BLaER1 (cell line): ENCODE measurements at regions not wholly inside any gene's neighbourhood (a gene's known extent, or its start where the extent isn't known, plus 50 kb on each side); places are given as distances from the start of the nearest gene placed in this dataset.
A peak's percentile ranks its signal among the peaks of the same experiment; 100 is the strongest.

Source experiments
- H3K27ac ChIP-seq: shearing (Covaris generic); formaldehyde crosslinking; 2 replicates; pipeline ENCODE4 v1.8.1; 2022
- H3K27me3 ChIP-seq: shearing (Covaris generic); formaldehyde crosslinking; 2 replicates; pipeline ENCODE4 v1.8.1; 2022
- H3K36me3 ChIP-seq: shearing (Covaris generic); formaldehyde crosslinking; 2 replicates; pipeline ENCODE4 v1.8.1; 2022
- H3K4me1 ChIP-seq: shearing (Covaris generic); formaldehyde crosslinking; 2 replicates; pipeline ENCODE4 v1.8.1; 2022
- H3K4me2 ChIP-seq: shearing (Covaris generic); formaldehyde crosslinking; 2 replicates; pipeline ENCODE4 v1.8.1; 2022
- H3K4me3 ChIP-seq: shearing (Covaris generic); formaldehyde crosslinking; 2 replicates; pipeline ENCODE4 v1.8.1; 2022
- H3K9ac ChIP-seq: shearing (Covaris generic); formaldehyde crosslinking; 2 replicates; pipeline ENCODE4 v1.8.1; 2022
- H3K9me3 ChIP-seq: shearing (Covaris generic); formaldehyde crosslinking; 2 replicates; pipeline ENCODE4 v1.8.1; 2022
- H4K20me1 ChIP-seq: shearing (Covaris generic); formaldehyde crosslinking; 2 replicates; pipeline ENCODE4 v1.8.1; 2022
- Cebpa-rat ChIP-seq: shearing (Covaris generic); IDR thresholded peaks from 2 replicates; pipeline ENCODE4 v1.8.1; 2022

DNA sequence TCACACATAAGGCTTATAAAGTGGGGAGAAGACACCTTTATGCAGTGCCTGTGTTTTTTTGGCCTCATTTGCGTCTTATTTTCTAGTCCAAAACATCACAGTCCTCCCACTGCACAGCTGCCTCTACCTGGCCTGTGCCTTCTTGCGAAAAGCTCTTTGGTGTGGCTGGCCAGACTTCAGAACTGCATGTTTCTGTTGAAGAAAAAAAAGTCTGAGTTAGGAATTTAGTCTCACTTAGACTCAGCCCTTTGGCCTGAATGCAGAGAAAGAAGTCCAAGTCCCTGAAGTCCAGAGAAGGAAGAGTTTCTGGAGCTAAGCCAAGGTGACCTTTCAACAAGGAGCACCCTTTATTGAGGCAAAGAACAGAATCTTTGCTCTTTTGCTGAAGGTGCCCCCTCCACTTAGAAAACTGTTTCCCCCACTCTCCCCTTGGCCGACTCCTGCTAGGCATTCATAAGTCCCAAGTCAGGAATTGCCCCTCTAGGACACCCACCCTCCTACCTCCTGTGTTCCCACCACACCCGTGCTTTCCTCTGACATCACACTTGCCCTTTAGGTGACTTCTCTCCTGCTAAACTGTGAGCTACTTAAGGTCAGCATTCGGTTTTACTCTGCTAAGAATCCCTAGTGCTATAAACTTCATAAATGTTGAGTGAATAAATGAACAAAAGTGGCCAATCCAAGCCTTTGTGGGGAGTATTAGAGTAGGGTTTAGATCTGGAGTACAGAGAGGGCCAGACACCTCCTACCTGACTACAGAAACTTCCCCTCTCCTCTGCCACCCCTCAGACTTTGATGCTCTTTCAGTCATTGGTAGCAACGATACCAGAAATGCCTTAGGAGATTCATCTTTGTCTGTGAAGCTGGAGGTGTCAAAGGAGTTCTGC is 226.8 kb downstream of the LACC1 start:
- Histone ChIP-seq H3K4me3 (no peak overlapping the region), H3K9me3 (no peaks in the 10 kb centered on the region), H3K27ac (no peak overlapping the region), H3K4me2 (no peak overlapping the region), H4K20me1 (no peaks in the 10 kb centered on the region), H3K27me3 (no peaks in the 10 kb centered on the region), H3K36me3 (no peaks in the 10 kb centered on the region), H3K9ac (no peak overlapping the region), H3K4me1 (no peaks in the 10 kb centered on the region)
- no peak for TF ChIP-seq Cebpa-rat

DNA sequence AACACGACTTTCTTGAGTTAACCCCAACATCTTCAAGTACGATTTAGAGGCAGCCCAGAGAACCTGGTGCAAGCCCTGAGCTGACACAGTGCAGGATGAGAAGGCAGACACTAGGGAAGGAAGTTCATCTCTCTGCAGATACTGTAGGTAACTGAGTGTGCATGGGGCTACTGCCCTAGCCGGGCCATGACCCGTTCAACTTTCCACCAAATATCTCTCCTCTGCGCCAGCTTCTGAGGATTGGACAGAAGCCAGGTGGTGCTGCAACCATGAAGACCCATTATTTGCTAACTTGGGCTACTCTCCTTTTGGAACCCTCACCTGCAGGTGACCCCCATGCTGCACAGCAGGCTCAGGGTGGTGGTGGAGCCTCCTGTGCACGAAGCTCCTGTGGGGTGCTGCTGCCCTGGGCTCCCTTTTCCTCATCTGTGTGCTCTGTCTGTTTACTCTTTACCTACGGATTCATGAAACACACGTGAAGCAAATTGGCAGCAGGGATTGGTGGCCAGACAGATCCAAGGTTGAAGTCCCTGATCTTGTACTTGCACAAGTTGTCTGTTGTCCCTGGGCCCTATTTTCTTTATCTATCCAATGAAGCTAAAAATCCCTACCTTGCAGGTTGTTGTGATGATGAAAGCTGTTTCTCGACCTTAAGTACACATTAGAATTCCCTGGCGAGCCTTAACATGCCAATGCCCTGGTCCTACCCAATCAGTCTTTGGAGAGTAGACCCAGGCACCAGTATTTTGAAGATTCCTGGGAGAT is 227.8 kb downstream of the LACC1 start:
- Histone ChIP-seq H3K4me1 (no peaks in the 10 kb centered on the region), H4K20me1 (no peaks in the 10 kb centered on the region), H3K9ac (no peak overlapping the region), H3K27me3 (no peaks in the 10 kb centered on the region), H3K9me3 (no peaks in the 10 kb centered on the region), H3K27ac (no peak overlapping the region), H3K4me2 (no peak overlapping the region), H3K36me3 (no peaks in the 10 kb centered on the region), H3K4me3 (no peak overlapping the region)
- no peak for TF ChIP-seq Cebpa-rat

DNA sequence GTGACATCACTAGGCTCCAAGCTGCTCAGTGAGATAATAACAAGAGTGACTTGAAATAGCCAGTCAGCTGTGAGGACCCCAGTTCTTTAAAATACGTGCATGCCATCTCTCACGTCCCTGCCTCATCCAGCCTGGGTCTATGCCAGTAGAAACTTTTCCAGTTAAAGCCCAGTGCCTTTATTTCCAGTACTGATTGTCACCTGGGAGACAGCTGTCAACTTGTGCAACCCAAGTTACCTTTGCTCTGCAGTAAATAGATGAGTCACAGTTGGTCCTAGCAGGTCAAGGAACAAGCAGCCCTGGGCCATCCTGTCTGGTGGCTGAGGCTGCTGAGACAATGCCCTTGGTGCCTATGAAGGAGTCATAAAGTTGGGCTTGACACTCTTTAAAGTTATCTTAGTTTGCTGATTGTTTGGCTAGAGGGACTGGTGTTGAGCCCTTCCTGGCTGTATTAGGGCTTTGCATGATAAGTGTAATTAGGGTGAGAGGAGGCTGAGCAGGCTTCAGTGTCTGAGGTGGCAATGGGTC is 228.7 kb downstream of the LACC1 start:
- H3K27me3 ChIP-seq, result no peaks in the 10 kb centered on the region
- H3K4me2 ChIP-seq, result no peak overlapping the region
- H3K9me3 ChIP-seq, result no peaks in the 10 kb centered on the region
- H4K20me1 ChIP-seq, result no peaks in the 10 kb centered on the region
- H3K4me3 ChIP-seq, result no peak overlapping the region
- H3K4me1 ChIP-seq, result no peaks in the 10 kb centered on the region
- no peak overlapping the region for H3K9ac ChIP-seq
- no peak overlapping the region for H3K27ac ChIP-seq
- H3K36me3 ChIP-seq, result no peaks in the 10 kb centered on the region
- no peak for TF ChIP-seq Cebpa-rat

DNA sequence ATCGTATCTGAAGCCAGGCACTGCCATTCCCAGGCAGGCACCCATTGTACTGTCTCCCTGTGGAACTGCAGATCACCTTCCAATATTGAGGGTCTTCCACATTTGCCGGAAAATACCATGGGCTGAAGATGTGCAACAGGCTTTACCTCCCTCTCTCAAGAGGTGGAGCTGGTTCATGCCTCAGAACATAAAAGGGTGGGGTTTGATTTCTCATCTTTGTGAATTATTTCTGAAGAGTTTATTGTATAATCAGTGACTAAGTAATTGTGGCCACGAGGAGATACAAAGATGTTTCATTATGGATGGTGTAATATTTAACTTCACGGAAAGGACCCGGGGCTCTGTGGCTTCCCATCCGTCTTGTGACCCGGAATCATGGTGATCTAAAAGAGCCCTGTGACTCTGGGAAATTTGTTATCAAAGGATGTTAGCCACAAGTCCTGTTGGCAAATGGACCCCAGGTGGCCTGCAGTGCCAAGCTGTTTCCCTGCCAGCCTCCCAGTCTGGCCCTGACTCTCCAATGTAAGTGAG is 230.5 kb downstream of the LACC1 start:
- no peaks in the 10 kb centered on the region for H3K9me3 ChIP-seq
- H3K4me2 ChIP-seq, result no peak overlapping the region
- H3K4me1 ChIP-seq, result 0 out of 2 replicates have a peak, but pooled peaks cover 3% of the 10 kb centered on the region
- no peak overlapping the region for H3K4me3 ChIP-seq
- no peak for TF ChIP-seq Cebpa-rat
- no peaks in the 10 kb centered on the region for H3K36me3 ChIP-seq
- no peak overlapping the region for H3K9ac ChIP-seq
- no peak overlapping the region for H3K27ac ChIP-seq
- no peaks in the 10 kb centered on the region for H3K27me3 ChIP-seq
- H4K20me1 ChIP-seq, result no peaks in the 10 kb centered on the region

DNA sequence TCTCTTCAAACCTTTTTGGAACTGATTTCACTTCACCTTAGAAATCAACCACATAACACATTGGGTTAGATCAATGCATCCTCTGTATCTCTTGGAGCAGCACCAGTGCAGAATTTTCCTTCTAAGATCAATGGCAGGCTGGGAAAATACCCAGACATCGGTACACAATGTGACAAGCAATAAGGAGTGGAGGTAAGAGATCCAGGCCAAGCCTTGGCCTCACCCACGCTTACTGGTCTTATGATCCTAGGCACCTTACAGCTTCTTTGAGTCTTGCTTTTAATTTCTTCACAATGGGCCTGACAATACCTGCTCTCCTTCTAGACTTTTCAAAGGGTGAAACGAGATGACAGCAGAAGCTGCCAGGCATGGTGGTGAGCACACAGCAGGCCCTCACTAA is 232.0 kb downstream of the LACC1 start:
- H3K4me3 ChIP-seq, result no peak overlapping the region
- H4K20me1 ChIP-seq, result no peaks in the 10 kb centered on the region
- no peak overlapping the region for H3K9ac ChIP-seq
- TF ChIP-seq Cebpa-rat, result no peak
- H3K9me3 ChIP-seq, result no peaks in the 10 kb centered on the region
- H3K4me1 ChIP-seq, result peaks cover 18% of the 10 kb centered on the region
- H3K27ac ChIP-seq, result no peak overlapping the region
- no peak overlapping the region for H3K4me2 ChIP-seq
- H3K27me3 ChIP-seq, result no peaks in the 10 kb centered on the region
- H3K36me3 ChIP-seq, result no peaks in the 10 kb centered on the region

DNA sequence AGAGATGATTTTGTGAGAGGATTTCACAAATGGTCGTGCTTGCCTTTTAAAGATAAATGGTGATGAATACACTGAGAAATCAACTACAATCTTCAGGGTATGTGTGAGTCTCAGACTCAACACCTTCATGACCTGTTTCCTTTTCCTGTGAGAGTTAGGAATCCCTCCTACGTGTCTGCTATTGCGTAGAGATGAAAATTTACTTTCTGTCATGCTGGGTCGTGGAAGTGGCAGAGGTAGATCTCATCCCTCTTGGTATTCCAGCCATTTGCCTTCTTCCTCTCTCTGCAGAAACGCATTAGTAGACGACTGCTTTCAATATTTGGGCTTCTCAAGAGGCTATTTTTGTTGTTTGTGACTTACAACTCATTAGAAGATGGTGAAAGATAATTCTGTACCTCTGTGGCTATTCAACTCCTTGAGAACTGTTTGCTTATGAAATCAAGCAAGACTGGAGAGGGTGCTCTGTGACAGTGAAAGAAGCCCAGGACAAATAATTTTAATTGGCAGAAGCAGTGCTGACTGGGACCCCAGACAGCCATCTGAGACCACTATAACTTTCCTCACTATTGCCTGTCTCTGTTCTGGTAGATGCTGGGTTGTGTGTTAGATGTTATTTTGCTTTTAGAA is 233.1 kb downstream of the LACC1 start:
- Histone ChIP-seq H4K20me1 (no peaks in the 10 kb centered on the region), H3K4me2 (no peak overlapping the region), H3K27me3 (no peaks in the 10 kb centered on the region), H3K4me1 (peaks cover 29% of the 10 kb centered on the region), H3K4me3 (no peak overlapping the region), H3K36me3 (no peaks in the 10 kb centered on the region), H3K27ac (no peak overlapping the region), H3K9me3 (no peaks in the 10 kb centered on the region), H3K9ac (no peak overlapping the region)
- no peak for TF ChIP-seq Cebpa-rat

DNA sequence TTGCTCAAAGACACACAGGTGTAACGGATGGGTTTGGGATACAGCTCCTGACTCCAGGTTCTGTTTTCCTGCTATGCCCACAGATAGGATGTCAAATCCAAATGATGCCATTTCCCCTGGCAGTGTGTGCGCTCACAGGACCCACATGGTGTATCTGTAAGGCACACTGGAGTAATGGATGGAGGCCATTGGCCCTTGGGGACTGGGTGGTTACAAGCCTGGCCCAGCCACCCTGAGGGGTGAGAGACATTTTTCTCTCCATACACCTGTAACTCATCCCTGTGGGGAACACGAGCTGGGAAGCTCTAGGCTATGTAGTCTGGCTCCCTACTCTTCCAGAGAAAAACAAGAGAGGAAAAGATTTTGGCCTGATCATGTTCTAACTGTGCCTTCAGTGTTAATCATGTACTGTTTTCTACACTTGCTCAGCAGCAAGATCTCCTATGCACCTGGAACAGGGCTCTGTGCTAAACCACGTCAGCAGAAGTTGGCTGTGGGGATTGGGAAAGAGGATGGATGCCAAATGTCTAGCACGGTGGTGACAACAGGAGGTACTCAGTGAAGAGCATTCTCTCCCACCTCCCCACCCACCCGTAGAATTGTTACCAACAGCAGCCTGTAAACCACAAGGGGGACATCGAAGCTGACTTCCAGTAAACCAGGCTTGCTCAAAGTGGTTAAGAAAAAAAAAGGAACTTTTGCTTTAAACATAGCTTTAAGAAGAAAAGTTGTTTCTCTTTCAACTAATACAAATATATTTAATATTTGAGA is 237.0 kb downstream of the LACC1 start:
- H3K4me2 ChIP-seq, result peak overlapping the region; percentile 81
- no peak for TF ChIP-seq Cebpa-rat
- peak overlapping the region; percentile 77 for H3K27ac ChIP-seq
- no peaks in the 10 kb centered on the region for H3K36me3 ChIP-seq
- peak overlapping the region; percentile 67 for H3K9ac ChIP-seq
- H3K9me3 ChIP-seq, result no peaks in the 10 kb centered on the region
- peak overlapping the region; percentile 17; the same call in 1 of the 2 replicates for H3K4me3 ChIP-seq
- H3K27me3 ChIP-seq, result no peaks in the 10 kb centered on the region
- peaks cover 53% of the 10 kb centered on the region for H3K4me1 ChIP-seq
- no peaks in the 10 kb centered on the region for H4K20me1 ChIP-seq

DNA sequence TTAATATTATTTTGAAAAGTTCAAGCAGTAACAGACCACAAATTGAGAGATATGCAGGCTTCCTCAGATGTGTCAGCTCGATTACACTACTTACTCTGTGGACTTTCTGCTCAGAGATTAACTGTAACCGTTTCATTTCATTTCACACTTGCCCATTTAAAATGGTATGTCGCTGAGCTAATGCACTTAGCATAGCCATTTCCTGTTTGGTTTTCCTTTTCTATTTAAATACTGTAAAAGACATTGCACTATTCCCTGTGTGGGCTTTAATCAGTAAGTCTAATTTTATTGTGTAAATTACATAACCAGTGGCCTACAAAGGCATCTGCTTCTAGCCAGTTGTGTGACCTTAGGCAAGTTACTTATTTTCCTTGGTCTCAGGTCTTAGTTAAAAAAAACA is 237.6 kb downstream of the LACC1 start:
- Histone ChIP-seq H3K9ac (peak overlapping the region; percentile 67; the same call in 1 of the 2 replicates), H3K4me2 (peak overlapping the region; percentile 81), H3K4me1 (peaks cover 53% of the 10 kb centered on the region), H4K20me1 (no peaks in the 10 kb centered on the region), H3K9me3 (no peaks in the 10 kb centered on the region), H3K36me3 (no peaks in the 10 kb centered on the region), H3K4me3 (peak overlapping the region; percentile 17; the same call in 1 of the 2 replicates), H3K27ac (peak overlapping the region; percentile 77), H3K27me3 (no peaks in the 10 kb centered on the region)
- TF ChIP-seq Cebpa-rat, result no peak

DNA sequence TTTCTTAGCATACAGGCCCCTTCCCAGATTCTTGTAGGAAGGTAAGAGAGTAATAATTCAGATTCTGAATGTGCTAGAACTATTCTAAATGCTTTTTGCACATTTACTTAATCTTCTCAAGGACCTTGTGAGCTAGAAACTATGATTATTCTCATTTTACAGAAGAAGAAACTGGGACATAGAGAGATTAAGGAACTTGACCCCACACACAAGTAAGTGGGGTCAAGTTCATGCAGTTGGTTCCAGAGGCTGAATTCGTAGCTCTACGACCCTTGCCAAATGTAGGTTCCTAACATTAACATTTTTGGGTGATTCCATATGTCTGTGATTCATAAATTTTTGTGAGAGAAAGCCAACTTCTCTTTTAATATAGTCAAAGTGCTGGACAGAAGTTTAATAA is 238.1 kb downstream of the LACC1 start:
- Histone ChIP-seq H3K4me2 (peak overlapping the region; percentile 81), H3K9me3 (peaks cover 1% of the 10 kb centered on the region; the same call in 1 of the 2 replicates), H3K27me3 (no peaks in the 10 kb centered on the region), H4K20me1 (no peaks in the 10 kb centered on the region), H3K9ac (peak overlapping the region; percentile 67; the same call in 1 of the 2 replicates), H3K36me3 (no peaks in the 10 kb centered on the region), H3K4me3 (peak overlapping the region; percentile 17; the same call in 1 of the 2 replicates), H3K4me1 (peaks cover 53% of the 10 kb centered on the region), H3K27ac (peak overlapping the region; percentile 77)
- TF ChIP-seq Cebpa-rat, result no peak
